Tibial nerve (tissue), 4 donors: ENCODE measurements at regions not wholly inside any gene's neighbourhood (a gene's known extent, or its start where the extent isn't known, plus 50 kb on each side); places are given as distances from the start of the nearest gene placed in this dataset.

Source experiments
- DNase-seq, 2 donors: peaks; one replicate each; pipeline ENCODE4 v3.0.0-alpha.2; 2019; ENCODE audit warnings: low spot score in 2 of 2
- H3K27ac ChIP-seq, 4 donors: fragments of 200-600 bp; sonication (generic) in 3 of 4; one replicate each; pipeline ENCODE4 v1.5.1; 2017 to 2019; ENCODE audit warnings: mild to moderate bottlenecking in 1 of 4
- H3K27me3 ChIP-seq, 2 donors: fragments of 200-600 bp; sonication (generic) in 1 of 2; one replicate each; pipeline versions ENCODE4 v1.5.1 to v1.6.0; 2017 to 2019
- H3K36me3 ChIP-seq, 3 donors: fragments of 200-600 bp; sonication (generic); one replicate each; pipeline ENCODE4 v1.5.1; 2018 to 2019
- H3K4me1 ChIP-seq, 4 donors: fragments of 200-600 bp; sonication (generic) in 3 of 4; one replicate each; pipeline ENCODE4 v1.5.1; 2017 to 2019
- H3K4me3 ChIP-seq, 4 donors: fragments of 200-600 bp; sonication (generic) in 3 of 4; one replicate each; pipeline ENCODE4 v1.5.1; 2017 to 2019; ENCODE audit warnings: mild to moderate bottlenecking in 1 of 4, moderate library complexity in 1 of 4
- H3K9me3 ChIP-seq, 4 donors: fragments of 200-600 bp; sonication (generic) in 3 of 4; one replicate each; pipeline ENCODE4 v1.5.1; 2017 to 2019
- EP300 ChIP-seq, 2 donors: sonication (generic); formaldehyde crosslinking; IDR thresholded peaks; one replicate each; pipeline ENCODE4 v1.6.1; 2017; ENCODE audit warnings: antibody characterized with exemption in 2 of 2, mild to moderate bottlenecking in 1 of 2
- POLR2A ChIP-seq, 2 donors: fragments of 450-650 bp; IDR thresholded peaks; one replicate each; pipeline ENCODE4 v1.6.1; 2017; ENCODE audit warnings: antibody characterized with exemption in 2 of 2, mild to moderate bottlenecking in 2 of 2, moderate library complexity in 2 of 2
- WGBS, 2 donors: methylation state at CpG; one replicate each; pipeline ENCODE4 v1.1.5; 2018; 5-methylcytosine and 5-hydroxymethylcytosine counted together
- TF ChIP-seq, protein P1 (sequence below), 5 experiments: fragments of 200-600 bp in 3 of 5; fragments of 450-650 bp in 2 of 5; sonication (generic) in 3 of 5; IDR thresholded peaks; one replicate each; pipeline ENCODE4 v1.5.1; 2016 to 2019; ENCODE audit warnings: antibody characterized with exemption in 5 of 5, mild to moderate bottlenecking in 3 of 5, moderate library complexity in 2 of 5

DNA sequence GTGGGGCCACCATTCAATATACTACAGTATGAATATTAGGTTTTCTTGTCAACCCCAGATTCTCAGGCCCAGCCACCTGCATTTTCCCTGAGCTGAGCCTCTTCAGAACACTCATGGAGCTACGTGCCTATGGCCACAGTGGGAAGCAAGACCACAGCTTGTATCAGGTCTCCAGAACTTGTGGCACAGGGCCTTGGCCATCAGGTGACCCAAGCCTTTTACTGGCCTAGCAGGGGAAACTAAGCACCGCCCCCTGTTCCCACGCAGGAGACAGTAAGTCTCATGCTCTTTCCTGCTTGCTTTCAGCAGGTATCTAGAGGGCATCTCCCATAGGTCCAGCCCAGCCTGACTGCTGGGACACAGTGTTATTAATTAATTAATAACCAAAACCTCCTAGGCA lies 138.4 kb upstream of the MAMLD1 start:
- TF ChIP-seq EP300 (IDR thresholded peaks at IDR 0.05) (no peak), POLR2A (IDR thresholded peaks at IDR 0.05) (no peak)
- TF ChIP-seq, protein P1, sequence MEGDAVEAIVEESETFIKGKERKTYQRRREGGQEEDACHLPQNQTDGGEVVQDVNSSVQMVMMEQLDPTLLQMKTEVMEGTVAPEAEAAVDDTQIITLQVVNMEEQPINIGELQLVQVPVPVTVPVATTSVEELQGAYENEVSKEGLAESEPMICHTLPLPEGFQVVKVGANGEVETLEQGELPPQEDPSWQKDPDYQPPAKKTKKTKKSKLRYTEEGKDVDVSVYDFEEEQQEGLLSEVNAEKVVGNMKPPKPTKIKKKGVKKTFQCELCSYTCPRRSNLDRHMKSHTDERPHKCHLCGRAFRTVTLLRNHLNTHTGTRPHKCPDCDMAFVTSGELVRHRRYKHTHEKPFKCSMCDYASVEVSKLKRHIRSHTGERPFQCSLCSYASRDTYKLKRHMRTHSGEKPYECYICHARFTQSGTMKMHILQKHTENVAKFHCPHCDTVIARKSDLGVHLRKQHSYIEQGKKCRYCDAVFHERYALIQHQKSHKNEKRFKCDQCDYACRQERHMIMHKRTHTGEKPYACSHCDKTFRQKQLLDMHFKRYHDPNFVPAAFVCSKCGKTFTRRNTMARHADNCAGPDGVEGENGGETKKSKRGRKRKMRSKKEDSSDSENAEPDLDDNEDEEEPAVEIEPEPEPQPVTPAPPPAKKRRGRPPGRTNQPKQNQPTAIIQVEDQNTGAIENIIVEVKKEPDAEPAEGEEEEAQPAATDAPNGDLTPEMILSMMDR (IDR thresholded peaks at IDR 0.05) = no peak
- Histone ChIP-seq H3K4me3 (no peak overlapping the region), H3K27ac (no peak overlapping the region), H3K4me1 (no peaks in the 10 kb centered on the region), H3K9me3 (no peaks in the 10 kb centered on the region), H3K36me3 (no peaks in the 10 kb centered on the region), H3K27me3 (no peaks in the 10 kb centered on the region)
- whole genome bisulfite sequencing, 2 donors = 66 to 88% methylated on average over 3 of the region's 3 CpGs
- DNase-seq = no peak

DNA sequence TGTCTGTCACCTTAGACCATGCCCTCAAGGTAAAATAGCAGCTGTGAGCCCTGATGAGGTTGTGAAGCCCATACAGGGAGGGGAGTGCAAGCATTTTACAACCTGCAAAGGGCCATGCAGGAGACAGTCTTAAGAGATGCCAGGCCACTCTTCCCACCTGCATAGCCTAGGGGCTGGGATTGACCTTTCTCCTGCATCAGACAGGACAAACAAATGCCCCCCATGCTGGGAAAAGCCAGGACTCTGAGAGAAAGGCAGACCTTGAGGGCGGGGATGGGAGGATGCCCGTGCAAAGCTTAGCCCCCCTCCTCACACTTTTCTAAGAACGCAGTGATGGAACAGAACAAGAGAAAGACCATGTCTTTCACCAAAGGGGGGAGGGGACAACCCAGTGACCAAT lies 137.9 kb upstream of the MAMLD1 start:
- H3K27me3 ChIP-seq = no peaks in the 10 kb centered on the region
- no peaks in the 10 kb centered on the region for H3K36me3 ChIP-seq
- no peaks in the 10 kb centered on the region for H3K4me1 ChIP-seq
- H3K4me3 ChIP-seq = no peak overlapping the region
- TF ChIP-seq, protein P1 (IDR thresholded peaks at IDR 0.05) = no peak
- TF ChIP-seq EP300 (IDR thresholded peaks at IDR 0.05) = no peak
- no peak for TF ChIP-seq POLR2A (IDR thresholded peaks at IDR 0.05)
- 45 to 52% methylated on average over 3 of the region's 3 CpGs for WGBS, 2 donors
- H3K27ac ChIP-seq = no peak overlapping the region
- no peaks in the 10 kb centered on the region for H3K9me3 ChIP-seq
- DNase-seq = no peak

DNA sequence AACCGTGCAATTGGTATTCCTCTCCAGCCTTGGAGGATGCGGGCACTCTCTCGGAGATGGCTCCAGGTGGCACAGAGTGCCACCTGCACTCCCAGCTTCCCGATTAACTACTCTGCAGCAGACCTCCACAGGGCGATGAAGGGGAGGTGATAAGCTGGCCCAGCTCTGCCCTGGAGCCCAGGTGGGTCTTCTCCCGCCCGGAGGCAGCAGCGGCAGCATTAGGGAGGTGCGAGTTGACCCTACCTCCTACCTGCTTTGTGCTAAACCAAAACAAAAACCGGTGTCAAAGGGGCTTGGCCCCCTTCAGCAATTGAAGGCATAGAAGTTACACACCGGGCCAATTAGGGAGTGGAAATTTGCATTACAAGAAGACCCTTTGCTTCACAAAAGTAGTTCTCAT lies 137.4 kb upstream of the MAMLD1 start:
- DNase-seq = no peak
- Histone ChIP-seq H3K9me3 (no peaks in the 10 kb centered on the region), H3K4me1 (no peaks in the 10 kb centered on the region), H3K27ac (no peak overlapping the region), H3K36me3 (no peaks in the 10 kb centered on the region), H3K4me3 (no peak overlapping the region), H3K27me3 (no peaks in the 10 kb centered on the region)
- WGBS, 2 donors = 29 to 67% methylated on average over 3 to 9 of the region's 11 CpGs
- TF ChIP-seq EP300 (IDR thresholded peaks at IDR 0.05) = no peak
- TF ChIP-seq POLR2A (IDR thresholded peaks at IDR 0.05) = no peak
- TF ChIP-seq, protein P1 (IDR thresholded peaks at IDR 0.05) = no peak

DNA sequence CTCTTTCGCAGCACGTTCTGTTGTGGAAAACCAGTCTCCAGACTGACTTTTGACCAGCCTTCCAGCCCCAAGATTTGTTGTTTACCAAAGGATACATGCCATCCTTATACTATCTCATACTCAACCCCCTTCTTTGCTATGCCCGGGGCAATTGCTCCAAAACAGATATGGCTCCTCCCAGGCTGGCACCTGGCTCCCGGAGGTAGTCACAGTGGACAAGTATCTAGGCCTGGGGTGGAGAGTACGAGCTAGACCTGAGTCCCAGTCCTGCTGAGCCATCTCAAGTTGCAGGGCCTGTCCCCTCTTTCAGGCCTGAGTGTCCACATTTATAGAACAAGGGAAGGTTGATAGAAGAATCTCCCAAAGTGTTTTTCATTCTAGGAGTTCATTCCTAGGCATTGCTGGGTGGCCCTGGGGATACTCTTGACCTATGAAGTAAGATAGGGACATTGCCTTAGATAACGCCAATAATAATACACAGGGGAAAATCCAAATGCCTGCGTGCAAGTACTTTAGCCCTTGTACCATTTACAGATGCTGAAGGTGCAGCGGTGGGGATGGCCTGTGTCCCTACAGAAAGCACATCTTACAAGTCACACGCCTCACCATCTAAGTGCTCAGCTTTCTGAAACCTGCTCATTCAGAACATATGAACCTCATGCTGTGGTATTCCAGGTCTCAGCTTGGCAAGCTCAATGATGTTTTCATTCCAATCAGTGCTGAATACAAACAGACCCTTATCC lies 136.7 kb upstream of the MAMLD1 start:
- WGBS, 2 donors = 58 to 79% methylated on average over 6 to 9 of the region's 9 CpGs
- no peak overlapping the region for H3K27ac ChIP-seq
- DNase-seq = no peak
- H3K36me3 ChIP-seq = no peaks in the 10 kb centered on the region
- no peaks in the 10 kb centered on the region for H3K4me1 ChIP-seq
- H3K9me3 ChIP-seq = no peaks in the 10 kb centered on the region
- no peaks in the 10 kb centered on the region for H3K27me3 ChIP-seq
- TF ChIP-seq, protein P1 (IDR thresholded peaks at IDR 0.05) = no peak
- no peak for TF ChIP-seq EP300 (IDR thresholded peaks at IDR 0.05)
- no peak for TF ChIP-seq POLR2A (IDR thresholded peaks at IDR 0.05)
- H3K4me3 ChIP-seq = no peak overlapping the region

DNA sequence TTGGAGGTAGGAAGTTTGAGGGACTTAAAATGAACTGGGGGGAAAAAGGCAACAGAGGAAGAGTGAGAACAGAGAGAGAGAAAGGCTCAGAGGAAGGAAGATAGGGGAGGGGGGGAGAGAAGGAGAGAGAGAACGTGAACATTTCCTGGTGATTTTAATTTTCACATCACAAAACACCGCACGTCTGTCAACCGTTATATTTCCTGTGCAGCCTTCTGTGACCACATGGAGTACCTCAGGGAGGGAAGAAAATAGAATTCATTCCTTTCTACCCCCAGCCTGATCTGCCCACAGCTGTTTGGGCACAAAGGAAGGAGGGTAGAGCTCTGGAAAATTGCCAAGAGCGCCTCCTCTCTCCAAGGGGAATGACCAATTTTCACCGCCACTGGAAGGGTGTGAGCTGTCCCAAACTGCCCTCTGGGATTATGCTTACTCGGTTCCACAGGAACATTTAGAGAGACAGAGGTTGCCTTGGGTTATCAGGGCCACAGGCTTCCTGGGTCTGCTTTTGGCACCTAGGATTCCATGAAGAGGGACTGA lies 135.7 kb upstream of the MAMLD1 start:
- H3K4me3 ChIP-seq = no peak overlapping the region
- no peak overlapping the region for H3K27ac ChIP-seq
- no peaks in the 10 kb centered on the region for H3K27me3 ChIP-seq
- 59% methylated on average over 6 to 7 of the region's 7 CpGs for WGBS, 2 donors
- no peaks in the 10 kb centered on the region for H3K9me3 ChIP-seq
- DNase-seq = no peak
- H3K4me1 ChIP-seq = no peaks in the 10 kb centered on the region
- H3K36me3 ChIP-seq = no peaks in the 10 kb centered on the region
- TF ChIP-seq POLR2A (IDR thresholded peaks at IDR 0.05) = no peak
- TF ChIP-seq EP300 (IDR thresholded peaks at IDR 0.05) = no peak
- TF ChIP-seq, protein P1 (IDR thresholded peaks at IDR 0.05) = no peak
